HG03342 (cell line): ENCODE measurements at regions not wholly inside any gene's neighbourhood (a gene's known extent, or its start where the extent isn't known, plus 50 kb on each side); places are given as distances from the start of the nearest gene placed in this dataset.
"Not testable (repeated sequence)": the region's sequence is repeated elsewhere in the genome, so short reads cannot be mapped to it uniquely, and the experiment has no call there.

ENCODE experiments used
- ATAC-seq: cut with Tn5 transposase; IDR thresholded peaks from one replicate; pipeline ENCODE4 v1.9.1; 2021; ENCODE audit warnings: mild to moderate bottlenecking, moderate library complexity; ENCODE audit not compliant: unreplicated experiment

- peak; percentile 94 for ATAC-seq
Observed at GRCh38 chr12:75944097-75944904, 87.3 kb downstream of the PHLDA1 start.

GRCh38 chr12:75943730-75944096 lies 87.9 kb downstream of the PHLDA1 start:
- no peak for ATAC-seq

GRCh38 chr12:75941661-75942060 lies 89.9 kb downstream of the PHLDA1 start:
- not testable (repeated sequence) for ATAC-seq

GRCh38 chr12:75939016-75939642 lies 92.4 kb downstream of the PHLDA1 start:
- no peak for ATAC-seq

- ATAC-seq: no peak
Observed at GRCh38 chr12:75938189-75938588, 93.4 kb downstream of the PHLDA1 start.

GRCh38 chr12:75937486-75937885 lies 94.1 kb downstream of the PHLDA1 start:
- ATAC-seq: no peak

GRCh38 chr12:75936515-75937440 lies 94.8 kb downstream of the PHLDA1 start:
- ATAC-seq: no peak

GRCh38 chr12:75935539-75936242 lies 95.9 kb downstream of the PHLDA1 start:
- no peak for ATAC-seq

- ATAC-seq: no peak
Observed at GRCh38 chr12:75933101-75933500, 98.5 kb downstream of the PHLDA1 start.

GRCh38 chr12:75932241-75932640 lies 99.3 kb downstream of the PHLDA1 start:
- ATAC-seq: no peak

GRCh38 chr12:75923964-75924666 lies 107.5 kb downstream of the PHLDA1 start:
- no peak for ATAC-seq

GRCh38 chr12:75922944-75923642 lies 108.5 kb downstream of the PHLDA1 start:
- ATAC-seq: no peak

- no peak for ATAC-seq
Observed at GRCh38 chr12:75921622-75922289, 109.8 kb downstream of the PHLDA1 start.

GRCh38 chr12:75917715-75918114 lies 113.9 kb downstream of the PHLDA1 start:
- no peak for ATAC-seq

GRCh38 chr12:75917083-75917482 lies 114.5 kb downstream of the PHLDA1 start:
- ATAC-seq: peak; percentile 76

- ATAC-seq: no peak
Observed at GRCh38 chr12:75913502-75914351, 117.8 kb downstream of the PHLDA1 start.

- ATAC-seq: no peak
Observed at GRCh38 chr12:75909714-75910656, 121.6 kb downstream of the PHLDA1 start.
